ENCODE measurements at regions not wholly inside any gene's neighbourhood (a gene's known extent, or its start where the extent isn't known, plus 50 kb on each side); places are given as distances from the start of the nearest gene placed in this dataset.

- TF ChIP-seq CTCF (IDR thresholded peaks at IDR 0.05) (no peak), POLR2A (IDR thresholded peaks at IDR 0.05; ENCODE audit: low read length) (no peak), BHLHE40 (IDR thresholded peaks at IDR 0.05; ENCODE audit: low read depth, low read length) (no peak), SMC3 (IDR thresholded peaks at IDR 0.05) (no peak), MYC (IDR thresholded peaks at IDR 0.05; ENCODE audit: borderline replicate concordance, low read length) (no peak), RCOR1 (IDR thresholded peaks at IDR 0.05; ENCODE audit: low read depth, low read length) (no peak), CHD4 (IDR thresholded peaks at IDR 0.05; ENCODE audit: borderline replicate concordance) (no peak), REST (IDR thresholded peaks at IDR 0.05) (no peak)
These were observed 425.9 kb upstream of the GHITM start for GRCh38 chr10:83713423-83713822.

Data from A549 (cell line).